Mesothelial cell of epicardium (in vitro differentiated cells): ENCODE measurements at regions not wholly inside any gene's neighbourhood (a gene's known extent, or its start where the extent isn't known, plus 50 kb on each side); places are given as distances from the start of the nearest gene placed in this dataset.

Experiments
- DNase-seq, 2 experiments: peaks; one replicate each; pipeline ENCODE4 v3.0.0; 2021; ENCODE audit warnings: low spot score in 2 of 2; ENCODE audit not compliant: unreplicated experiment in 2 of 2
- H3K27ac Mint-ChIP-seq: 2 replicates; pipeline ENCODE4 v1.8.0; 2021; ENCODE audit warnings: mixed read lengths
- H3K27me3 Mint-ChIP-seq: 2 replicates; pipeline ENCODE4 v1.8.0; 2021; ENCODE audit warnings: low read depth, mixed read lengths
- H3K36me3 Mint-ChIP-seq: 2 replicates; pipeline ENCODE4 v1.8.0; 2021; ENCODE audit warnings: mixed read lengths
- H3K4me1 Mint-ChIP-seq: 2 replicates; pipeline ENCODE4 v1.8.0; 2021; ENCODE audit warnings: mixed read lengths
- H3K4me3 Mint-ChIP-seq: 2 replicates; pipeline ENCODE4 v1.8.0; 2021; ENCODE audit warnings: mild to moderate bottlenecking, moderate library complexity, mixed read lengths
- H3K9me3 Mint-ChIP-seq: 2 replicates; pipeline ENCODE4 v1.8.0; 2021; ENCODE audit warnings: mixed read lengths
- TF ChIP-seq, protein P1 (sequence below): fragments of 200-600 bp; sonication (generic); IDR thresholded peaks from one replicate; pipeline ENCODE4 v1.5.0; 2021; ENCODE audit warnings: antibody characterized with exemption; ENCODE audit not compliant: unreplicated experiment

DNA sequence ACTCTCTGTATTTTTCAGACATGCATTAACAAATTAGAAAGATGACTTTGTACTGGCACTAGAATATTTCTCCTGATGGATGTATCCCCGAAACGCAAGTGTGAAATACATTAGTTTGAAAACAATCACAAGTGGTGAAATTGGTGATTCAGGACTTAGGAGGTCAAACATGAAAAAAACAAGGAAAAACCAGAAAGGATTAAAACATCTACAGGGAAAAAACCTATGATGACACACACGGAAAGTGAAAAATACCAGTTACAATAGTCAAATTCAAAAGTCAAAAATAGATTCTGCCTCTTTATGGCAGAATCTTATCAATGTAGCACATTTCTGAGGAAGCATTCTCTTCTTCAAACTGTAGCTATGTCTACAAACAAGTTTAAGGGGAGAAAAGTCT lies 129.0 kb upstream of the SGK1 start:
- peaks cover 16% of the 10 kb centered on the region for H3K4me1 Mint-ChIP-seq
- no peaks in the 10 kb centered on the region for H3K27me3 Mint-ChIP-seq
- H3K9me3 Mint-ChIP-seq = no peaks in the 10 kb centered on the region
- TF ChIP-seq, protein P1, sequence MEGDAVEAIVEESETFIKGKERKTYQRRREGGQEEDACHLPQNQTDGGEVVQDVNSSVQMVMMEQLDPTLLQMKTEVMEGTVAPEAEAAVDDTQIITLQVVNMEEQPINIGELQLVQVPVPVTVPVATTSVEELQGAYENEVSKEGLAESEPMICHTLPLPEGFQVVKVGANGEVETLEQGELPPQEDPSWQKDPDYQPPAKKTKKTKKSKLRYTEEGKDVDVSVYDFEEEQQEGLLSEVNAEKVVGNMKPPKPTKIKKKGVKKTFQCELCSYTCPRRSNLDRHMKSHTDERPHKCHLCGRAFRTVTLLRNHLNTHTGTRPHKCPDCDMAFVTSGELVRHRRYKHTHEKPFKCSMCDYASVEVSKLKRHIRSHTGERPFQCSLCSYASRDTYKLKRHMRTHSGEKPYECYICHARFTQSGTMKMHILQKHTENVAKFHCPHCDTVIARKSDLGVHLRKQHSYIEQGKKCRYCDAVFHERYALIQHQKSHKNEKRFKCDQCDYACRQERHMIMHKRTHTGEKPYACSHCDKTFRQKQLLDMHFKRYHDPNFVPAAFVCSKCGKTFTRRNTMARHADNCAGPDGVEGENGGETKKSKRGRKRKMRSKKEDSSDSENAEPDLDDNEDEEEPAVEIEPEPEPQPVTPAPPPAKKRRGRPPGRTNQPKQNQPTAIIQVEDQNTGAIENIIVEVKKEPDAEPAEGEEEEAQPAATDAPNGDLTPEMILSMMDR = no peak
- H3K36me3 Mint-ChIP-seq = no peaks in the 10 kb centered on the region
- DNase-seq = no peak
- no peak overlapping the region for H3K27ac Mint-ChIP-seq
- no peak overlapping the region for H3K4me3 Mint-ChIP-seq

DNA sequence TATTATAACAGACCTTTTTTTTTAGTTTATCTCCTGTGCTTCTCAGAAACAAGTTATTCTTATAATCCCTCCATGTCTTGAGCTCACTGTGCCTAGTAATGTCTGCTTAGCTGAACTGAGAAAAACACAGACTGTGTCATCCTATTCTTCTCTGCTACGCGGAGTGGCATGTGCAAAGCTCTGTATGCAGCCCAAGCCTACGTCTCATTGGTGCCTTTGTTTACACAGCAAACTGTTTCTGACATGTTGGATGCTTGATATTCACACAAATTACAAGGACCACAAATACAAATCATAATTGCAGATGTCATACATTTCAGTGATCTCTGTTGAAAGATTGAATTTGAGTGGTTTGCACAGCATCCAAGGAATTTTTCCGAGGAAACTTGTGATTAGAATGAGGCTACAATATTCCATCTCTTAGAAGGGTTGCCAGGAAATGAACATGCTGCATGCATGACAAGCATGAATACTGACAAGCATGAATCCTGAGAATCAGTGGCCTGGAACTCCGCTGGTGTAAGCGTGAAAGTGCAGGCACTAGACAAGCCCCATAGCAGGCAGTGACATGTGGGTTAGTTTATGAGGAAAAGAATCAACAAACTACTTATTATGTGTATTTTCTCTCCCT lies 128.4 kb upstream of the SGK1 start:
- Mint-ChIP-seq H3K4me3 (no peak overlapping the region), H3K36me3 (no peaks in the 10 kb centered on the region), H3K27me3 (no peaks in the 10 kb centered on the region), H3K9me3 (no peaks in the 10 kb centered on the region), H3K27ac (no peak overlapping the region), H3K4me1 (peaks cover 13% of the 10 kb centered on the region)
- TF ChIP-seq, protein P1 = no peak
- DNase-seq = no peak

DNA sequence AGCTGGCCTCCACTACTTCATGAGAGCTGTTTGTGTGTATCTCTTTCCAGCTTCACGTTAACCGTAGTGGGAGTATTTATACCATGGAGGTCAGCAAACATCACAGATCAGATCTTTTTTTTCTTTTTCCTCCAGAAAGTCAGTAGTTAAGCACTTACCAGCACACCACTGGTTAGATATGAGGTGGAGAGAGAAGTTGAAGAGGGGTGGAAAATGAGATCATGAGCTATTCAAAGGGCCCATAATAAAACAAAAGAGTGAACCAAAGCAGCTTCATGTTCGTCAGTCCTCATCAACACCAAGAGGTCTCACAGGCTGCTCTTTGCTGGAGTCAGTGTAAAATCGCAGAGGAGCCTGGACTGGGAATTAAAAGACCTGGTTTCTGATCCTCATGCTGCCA lies 125.1 kb upstream of the SGK1 start:
- H3K4me3 Mint-ChIP-seq = no peak overlapping the region
- no peak for DNase-seq
- TF ChIP-seq, protein P1 = no peak
- H3K9me3 Mint-ChIP-seq = no peaks in the 10 kb centered on the region
- no peaks in the 10 kb centered on the region for H3K36me3 Mint-ChIP-seq
- no peak overlapping the region for H3K27ac Mint-ChIP-seq
- peaks cover 9% of the 10 kb centered on the region for H3K4me1 Mint-ChIP-seq
- H3K27me3 Mint-ChIP-seq = no peaks in the 10 kb centered on the region

DNA sequence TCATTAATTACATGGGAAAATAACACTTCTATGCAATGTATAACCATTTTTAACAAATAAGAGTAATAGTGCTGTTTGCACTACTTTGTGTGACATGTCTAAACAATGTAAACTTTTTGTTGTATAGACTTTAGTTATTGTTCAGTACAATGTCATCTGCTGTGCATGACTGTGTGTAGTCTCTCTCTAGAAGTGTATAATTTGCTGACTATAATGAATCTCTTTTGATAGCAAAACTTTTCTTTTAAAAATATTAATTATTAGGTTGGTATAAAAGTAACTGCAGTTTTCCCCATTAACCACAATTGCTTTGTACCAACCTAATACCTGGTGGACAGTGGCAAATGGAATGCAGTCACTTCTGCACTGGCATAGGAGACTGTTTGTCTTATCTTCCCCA lies 124.2 kb upstream of the SGK1 start:
- Mint-ChIP-seq H3K9me3 (no peaks in the 10 kb centered on the region), H3K36me3 (no peaks in the 10 kb centered on the region), H3K4me1 (peaks cover 9% of the 10 kb centered on the region), H3K27ac (no peak overlapping the region), H3K27me3 (no peaks in the 10 kb centered on the region), H3K4me3 (no peak overlapping the region)
- DNase-seq = no peak
- TF ChIP-seq, protein P1 = no peak

DNA sequence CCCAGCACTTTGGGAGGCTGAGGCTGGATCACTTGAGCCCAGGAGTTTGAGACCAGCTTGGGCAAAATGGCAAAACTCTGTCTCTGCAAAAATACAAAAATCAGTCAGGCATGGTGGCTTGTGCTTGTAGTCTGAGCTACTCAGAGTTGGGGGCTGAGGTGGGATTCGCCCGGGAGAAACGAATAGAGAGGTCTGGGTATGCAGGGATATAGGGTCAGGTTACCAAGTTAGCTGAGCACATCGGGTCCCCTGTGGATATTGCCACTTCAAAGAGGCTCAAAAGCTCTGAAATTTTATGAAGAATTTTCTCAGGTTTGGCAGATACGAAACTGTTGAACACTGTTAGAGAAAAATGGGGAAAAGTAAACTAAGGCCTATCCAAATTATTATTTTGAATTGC lies 120.9 kb upstream of the SGK1 start:
- DNase-seq = no peak
- Mint-ChIP-seq H3K27ac (no peak overlapping the region), H3K27me3 (no peaks in the 10 kb centered on the region), H3K36me3 (no peaks in the 10 kb centered on the region), H3K4me1 (peaks cover 11% of the 10 kb centered on the region), H3K4me3 (no peak overlapping the region), H3K9me3 (no peaks in the 10 kb centered on the region)
- TF ChIP-seq, protein P1 = no peak

DNA sequence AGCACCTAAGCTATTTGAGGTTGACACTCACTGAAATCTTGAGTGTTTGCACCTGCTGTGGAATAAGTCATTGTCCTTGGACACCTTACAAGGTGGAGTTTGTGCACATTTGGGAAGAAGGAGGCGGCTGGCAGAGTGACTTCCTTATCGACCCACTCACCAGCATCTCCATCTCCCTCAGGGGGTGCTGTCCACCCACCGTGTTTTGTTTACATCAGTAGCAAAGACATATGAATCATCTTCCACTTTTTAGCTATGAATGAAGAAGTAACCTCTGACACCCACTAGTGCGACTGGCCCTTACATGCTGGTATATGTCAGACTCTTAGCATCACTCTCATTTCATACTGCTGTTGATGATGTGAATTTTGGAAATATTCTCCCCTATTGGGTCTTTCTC lies 119.5 kb upstream of the SGK1 start:
- no peak for DNase-seq
- H3K4me3 Mint-ChIP-seq = no peak overlapping the region
- no peaks in the 10 kb centered on the region for H3K27me3 Mint-ChIP-seq
- H3K9me3 Mint-ChIP-seq = no peaks in the 10 kb centered on the region
- no peak overlapping the region for H3K27ac Mint-ChIP-seq
- H3K36me3 Mint-ChIP-seq = no peaks in the 10 kb centered on the region
- TF ChIP-seq, protein P1 = no peak
- H3K4me1 Mint-ChIP-seq = peaks cover 11% of the 10 kb centered on the region
